Inflammatory macrophage (primary cell): ENCODE measurements at regions not wholly inside any gene's neighbourhood (a gene's known extent, or its start where the extent isn't known, plus 50 kb on each side); places are given as distances from the start of the nearest gene placed in this dataset.
"Not testable (repeated sequence)": the region's sequence is repeated elsewhere in the genome, so short reads cannot be mapped to it uniquely, and the experiment has no call there.

Experiments
- DNase-seq, 2 donors: peaks; one replicate each; pipeline ENCODE4 v3.0.0-alpha.2; 2020 to 2022

- DNase-seq, result no peak
Measured at GRCh38 chr10:130513686-130514476, 377.7 kb downstream of the GLRX3 start.

GRCh38 chr10:130515670-130516069 is 379.5 kb downstream of the GLRX3 start:
- DNase-seq, result no peak

GRCh38 chr10:130516141-130516735 is 380.0 kb downstream of the GLRX3 start:
- no peak for DNase-seq

- not testable (repeated sequence) for DNase-seq
Measured at GRCh38 chr10:130518921-130519320, 382.7 kb downstream of the GLRX3 start.

GRCh38 chr10:130519791-130520190 is 383.6 kb downstream of the GLRX3 start:
- DNase-seq, result no peak

GRCh38 chr10:130531312-130531711 is 395.1 kb downstream of the GLRX3 start:
- DNase-seq, result no peak

- no peak for DNase-seq
Measured at GRCh38 chr10:130541090-130541489, 404.9 kb downstream of the GLRX3 start.

- DNase-seq, result no peak
Measured at GRCh38 chr10:130542761-130543160, 406.6 kb downstream of the GLRX3 start.

GRCh38 chr10:130543794-130544193 is 407.6 kb downstream of the GLRX3 start:
- no peak for DNase-seq

GRCh38 chr10:130545122-130545521 is 408.9 kb downstream of the GLRX3 start:
- no peak for DNase-seq

GRCh38 chr10:130545697-130546096 is 409.5 kb downstream of the GLRX3 start:
- DNase-seq, result no peak

GRCh38 chr10:130546841-130547240 is 410.6 kb downstream of the GLRX3 start:
- no peak for DNase-seq

- DNase-seq, result peak; percentile 17 to 20
Measured at GRCh38 chr10:130547368-130547767, 411.2 kb downstream of the GLRX3 start.

GRCh38 chr10:130550952-130551674 is 414.9 kb downstream of the GLRX3 start:
- no peak for DNase-seq

GRCh38 chr10:130551676-130552075 is 415.5 kb downstream of the GLRX3 start:
- DNase-seq, result no peak

GRCh38 chr10:130553826-130554225 is 417.6 kb downstream of the GLRX3 start:
- no peak for DNase-seq

- DNase-seq, result no peak
Measured at GRCh38 chr10:130554701-130555410, 418.7 kb downstream of the GLRX3 start.

- DNase-seq, result no peak
Measured at GRCh38 chr10:130555411-130555750, 419.2 kb downstream of the GLRX3 start.

- DNase-seq, result no peak
Measured at GRCh38 chr10:130557181-130557845, 421.1 kb downstream of the GLRX3 start.

- no peak for DNase-seq
Measured at GRCh38 chr10:130558746-130559546, 422.8 kb downstream of the GLRX3 start.

GRCh38 chr10:130559547-130559880 is 423.3 kb downstream of the GLRX3 start:
- DNase-seq, result no peak

- no peak for DNase-seq
Measured at GRCh38 chr10:130560116-130560515, 423.9 kb downstream of the GLRX3 start.
